Inferior parietal cortex (tissue), 1 donor: ENCODE measurements at regions not wholly inside any gene's neighbourhood (a gene's known extent, or its start where the extent isn't known, plus 50 kb on each side); places are given as distances from the start of the nearest gene placed in this dataset.

Experiments used
- DNase-seq: peaks from one replicate; pipeline ENCODE4 v3.0.0-alpha.2; 2016; ENCODE audit errors: extremely low spot score

GRCh38 chr17:34874478-34874877 is 86.8 kb downstream of the CCT6B start:
- no peak for DNase-seq

GRCh38 chr17:34872640-34873039 is 88.6 kb downstream of the CCT6B start:
- DNase-seq: no peak

GRCh38 chr17:34869641-34870040 is 91.6 kb downstream of the CCT6B start:
- DNase-seq: peak; percentile 61

GRCh38 chr17:34865716-34866115 is 95.5 kb downstream of the CCT6B start:
- no peak for DNase-seq

- no peak for DNase-seq
These were observed 98.9 kb downstream of the CCT6B start for GRCh38 chr17:34862384-34862783.

- DNase-seq: no peak
These were observed 99.4 kb downstream of the CCT6B start for GRCh38 chr17:34861864-34862263.

- DNase-seq: no peak
These were observed 101.6 kb downstream of the CCT6B start for GRCh38 chr17:34859652-34860051.

GRCh38 chr17:34858591-34859565 is 102.4 kb downstream of the CCT6B start:
- DNase-seq: no peak

GRCh38 chr17:34853924-34854323 is 107.3 kb downstream of the CCT6B start:
- no peak for DNase-seq

- no peak for DNase-seq
These were observed 108.6 kb downstream of the CCT6B start for GRCh38 chr17:34852614-34853013.

GRCh38 chr17:34851961-34852540 is 109.2 kb downstream of the CCT6B start:
- DNase-seq: no peak

GRCh38 chr17:34850964-34851363 is 110.3 kb downstream of the CCT6B start:
- no peak for DNase-seq

- DNase-seq: no peak
These were observed 111.2 kb downstream of the CCT6B start for GRCh38 chr17:34850023-34850422.

GRCh38 chr17:34847938-34848337 is 113.3 kb downstream of the CCT6B start:
- DNase-seq: no peak

- no peak for DNase-seq
These were observed 116.0 kb downstream of the CCT6B start for GRCh38 chr17:34845296-34845695.

- DNase-seq: no peak
These were observed 117.6 kb downstream of the CCT6B start for GRCh38 chr17:34843682-34844081.

GRCh38 chr17:34842235-34842634 is 119.0 kb downstream of the CCT6B start:
- no peak for DNase-seq

GRCh38 chr17:34841467-34841866 is 119.8 kb downstream of the CCT6B start:
- DNase-seq: no peak

- DNase-seq: no peak
These were observed 120.5 kb downstream of the CCT6B start for GRCh38 chr17:34840750-34841149.

- no peak for DNase-seq
These were observed 123.3 kb downstream of the CCT6B start for GRCh38 chr17:34837876-34838478.

GRCh38 chr17:34832376-34832775 is 128.9 kb downstream of the CCT6B start:
- DNase-seq: no peak

GRCh38 chr17:34827008-34827407 is 134.3 kb downstream of the CCT6B start:
- no peak for DNase-seq

- no peak for DNase-seq
These were observed 134.9 kb downstream of the CCT6B start for GRCh38 chr17:34826332-34826731.
